Thyroid gland (tissue), 4 donors: ENCODE measurements at regions not wholly inside any gene's neighbourhood (a gene's known extent, or its start where the extent isn't known, plus 50 kb on each side); places are given as distances from the start of the nearest gene placed in this dataset.

Experiments
- DNase-seq, 2 donors: peaks; one replicate each; pipeline ENCODE4 v3.0.0-alpha.2; 2019
- H3K27ac ChIP-seq, 3 donors: fragments of 200-600 bp; sonication (generic); 1 replicate in 2 of 3; 2 replicates in 1 of 3; pipeline ENCODE4 v1.5.1; 2016 to 2019; ENCODE audit warnings: mild to moderate bottlenecking in 1 of 3, moderate library complexity in 1 of 3
- H3K27me3 ChIP-seq: fragments of 200-600 bp; sonication (generic); one replicate; pipeline ENCODE4 v1.5.1; 2019
- H3K36me3 ChIP-seq, 2 donors: fragments of 200-600 bp; sonication (generic); one replicate each; pipeline ENCODE4 v1.5.1; 2016 to 2019
- H3K4me1 ChIP-seq, 2 donors: fragments of 200-600 bp; sonication (generic); one replicate each; pipeline ENCODE4 v1.5.1; 2017 to 2019
- H3K4me3 ChIP-seq, 3 donors: fragments of 200-600 bp; sonication (generic); replicated peaks in 1 of 3; 1 replicate in 2 of 3; 2 replicates in 1 of 3; pipeline ENCODE4 v1.5.1; 2016; ENCODE audit warnings: mild to moderate bottlenecking in 1 of 3
- H3K9me3 ChIP-seq: fragments of 200-600 bp; sonication (generic); one replicate; pipeline ENCODE4 v1.5.1; 2017
- POLR2A ChIP-seq, 2 donors: fragments of 450-650 bp; IDR thresholded peaks; one replicate each; pipeline ENCODE4 v1.6.1; 2017; ENCODE audit warnings: antibody characterized with exemption in 2 of 2, mild to moderate bottlenecking in 2 of 2, moderate library complexity in 1 of 2
- WGBS, 2 donors: methylation state at CpG; one replicate each; pipeline ENCODE4 v1.1.5; 2017; 5-methylcytosine and 5-hydroxymethylcytosine counted together
- intact Hi-C: fragments of 100-400 bp; cut with DNase I; formaldehyde crosslinking; loops from one replicate; pipeline ENCODE4 v1.15.1; 2023
- TF ChIP-seq, protein P1 (sequence below), 6 experiments: fragments of 200-600 bp in 3 of 6; fragments of 450-650 bp in 3 of 6; sonication (generic) in 3 of 6; IDR thresholded peaks; one replicate each; pipeline ENCODE4 v1.5.1; 2016 to 2019; ENCODE audit warnings: antibody characterized with exemption in 6 of 6, mild to moderate bottlenecking in 2 of 6, inconsistent platforms in 1 of 6, moderate library complexity in 1 of 6

DNA sequence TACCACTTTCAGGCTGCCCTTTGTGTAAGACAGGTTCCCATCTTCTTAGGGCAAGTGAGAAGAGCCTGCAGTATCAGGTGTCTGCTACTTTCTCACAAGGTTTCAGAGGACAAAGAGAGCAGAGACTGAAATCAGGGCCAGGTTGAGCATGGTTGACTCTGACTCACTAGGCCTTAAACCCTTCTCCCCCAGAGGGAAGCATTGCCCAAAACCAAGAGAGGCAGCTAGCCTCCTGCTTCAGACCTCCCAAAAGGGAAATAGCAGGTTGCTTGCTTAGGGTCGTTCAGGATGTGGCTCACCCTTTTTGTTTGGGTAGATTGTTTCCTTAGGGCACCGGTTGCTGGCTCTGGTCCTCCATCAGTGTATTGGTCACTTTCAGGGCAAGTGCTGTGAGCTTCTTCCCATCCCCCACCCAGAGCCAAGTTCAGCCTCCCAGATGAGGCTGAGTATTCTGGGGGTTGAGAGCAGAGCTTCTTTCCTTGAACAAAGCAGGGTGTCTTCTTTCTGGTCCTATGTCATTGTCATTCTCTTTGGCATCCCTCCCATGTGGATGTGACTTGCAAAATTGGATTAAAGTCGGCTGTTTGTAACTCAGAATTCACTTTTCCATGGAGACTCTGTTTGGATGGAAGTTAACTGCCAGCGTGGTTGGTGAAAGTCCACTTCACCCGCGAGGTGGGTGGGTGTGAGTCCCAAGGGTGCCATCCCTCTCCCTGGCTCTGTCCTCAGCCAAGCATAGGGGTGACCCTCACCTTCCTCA, 55.5 kb upstream of the GALNT2 start:
- no peak for TF ChIP-seq POLR2A (IDR thresholded peaks at IDR 0.05)
- TF ChIP-seq, protein P1, sequence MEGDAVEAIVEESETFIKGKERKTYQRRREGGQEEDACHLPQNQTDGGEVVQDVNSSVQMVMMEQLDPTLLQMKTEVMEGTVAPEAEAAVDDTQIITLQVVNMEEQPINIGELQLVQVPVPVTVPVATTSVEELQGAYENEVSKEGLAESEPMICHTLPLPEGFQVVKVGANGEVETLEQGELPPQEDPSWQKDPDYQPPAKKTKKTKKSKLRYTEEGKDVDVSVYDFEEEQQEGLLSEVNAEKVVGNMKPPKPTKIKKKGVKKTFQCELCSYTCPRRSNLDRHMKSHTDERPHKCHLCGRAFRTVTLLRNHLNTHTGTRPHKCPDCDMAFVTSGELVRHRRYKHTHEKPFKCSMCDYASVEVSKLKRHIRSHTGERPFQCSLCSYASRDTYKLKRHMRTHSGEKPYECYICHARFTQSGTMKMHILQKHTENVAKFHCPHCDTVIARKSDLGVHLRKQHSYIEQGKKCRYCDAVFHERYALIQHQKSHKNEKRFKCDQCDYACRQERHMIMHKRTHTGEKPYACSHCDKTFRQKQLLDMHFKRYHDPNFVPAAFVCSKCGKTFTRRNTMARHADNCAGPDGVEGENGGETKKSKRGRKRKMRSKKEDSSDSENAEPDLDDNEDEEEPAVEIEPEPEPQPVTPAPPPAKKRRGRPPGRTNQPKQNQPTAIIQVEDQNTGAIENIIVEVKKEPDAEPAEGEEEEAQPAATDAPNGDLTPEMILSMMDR (IDR thresholded peaks at IDR 0.05), result no peak
- H3K4me1 ChIP-seq, result no peaks in the 10 kb centered on the region
- H3K27me3 ChIP-seq, result no peaks in the 10 kb centered on the region
- WGBS, 2 donors, result 53 to 61% methylated on average over 6 of the region's 6 CpGs
- H3K4me3 ChIP-seq, result no peak overlapping the region
- no peak overlapping the region for H3K27ac ChIP-seq
- no peak for DNase-seq
- intact Hi-C loops, result no loop called here
- H3K9me3 ChIP-seq, result no peaks in the 10 kb centered on the region
- no peaks in the 10 kb centered on the region for H3K36me3 ChIP-seq

DNA sequence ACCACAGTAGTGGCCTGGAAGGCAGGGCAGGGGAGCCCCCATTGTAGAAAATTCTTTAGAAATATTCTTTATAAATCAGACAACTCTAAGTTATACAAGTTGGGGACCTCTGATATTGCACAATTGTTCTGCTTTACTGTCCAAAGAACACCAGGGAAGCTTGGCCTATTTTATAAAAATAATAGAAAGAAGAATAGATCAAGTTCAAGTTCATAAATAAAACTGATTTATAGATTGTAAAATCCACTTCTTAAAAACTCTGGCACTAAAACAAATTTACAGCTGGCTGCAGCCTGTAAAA, 55.0 kb upstream of the GALNT2 start:
- no peaks in the 10 kb centered on the region for H3K9me3 ChIP-seq
- no peak for DNase-seq
- no peak overlapping the region for H3K27ac ChIP-seq
- intact Hi-C loops, result no loop called here
- H3K27me3 ChIP-seq, result no peaks in the 10 kb centered on the region
- no peaks in the 10 kb centered on the region for H3K36me3 ChIP-seq
- H3K4me3 ChIP-seq, result no peak overlapping the region
- no peaks in the 10 kb centered on the region for H3K4me1 ChIP-seq
- TF ChIP-seq POLR2A (IDR thresholded peaks at IDR 0.05), result no peak
- TF ChIP-seq, protein P1 (IDR thresholded peaks at IDR 0.05), result no peak

DNA sequence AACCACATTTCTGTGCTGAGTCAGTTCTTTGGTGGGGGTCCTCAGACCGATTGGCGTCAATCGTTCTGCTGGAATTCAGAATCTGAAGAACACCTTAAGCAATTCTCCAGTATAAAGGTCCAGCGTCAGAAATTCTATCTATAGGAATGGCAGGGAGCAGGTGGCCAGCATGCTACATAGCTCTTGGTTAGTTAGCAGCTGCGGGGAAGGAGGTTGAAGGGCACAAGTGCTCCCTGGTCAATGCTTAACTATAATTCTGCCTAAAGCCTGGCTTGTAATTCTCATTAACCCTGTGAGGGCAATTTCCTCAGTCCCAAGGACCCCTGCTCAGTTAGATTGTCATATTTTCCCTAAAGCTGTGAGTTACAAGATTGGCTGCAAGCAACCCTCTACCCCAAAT, 54.3 kb upstream of the GALNT2 start:
- no peak for TF ChIP-seq POLR2A (IDR thresholded peaks at IDR 0.05)
- TF ChIP-seq, protein P1 (IDR thresholded peaks at IDR 0.05), result no peak
- no peaks in the 10 kb centered on the region for H3K36me3 ChIP-seq
- intact Hi-C loops, result no loop called here
- H3K27me3 ChIP-seq, result no peaks in the 10 kb centered on the region
- 92 to 99% methylated on average over 5 of the region's 5 CpGs for WGBS, 2 donors
- H3K4me1 ChIP-seq, result no peaks in the 10 kb centered on the region
- no peak overlapping the region for H3K4me3 ChIP-seq
- DNase-seq, result no peak
- H3K9me3 ChIP-seq, result no peaks in the 10 kb centered on the region
- H3K27ac ChIP-seq, result no peak overlapping the region

DNA sequence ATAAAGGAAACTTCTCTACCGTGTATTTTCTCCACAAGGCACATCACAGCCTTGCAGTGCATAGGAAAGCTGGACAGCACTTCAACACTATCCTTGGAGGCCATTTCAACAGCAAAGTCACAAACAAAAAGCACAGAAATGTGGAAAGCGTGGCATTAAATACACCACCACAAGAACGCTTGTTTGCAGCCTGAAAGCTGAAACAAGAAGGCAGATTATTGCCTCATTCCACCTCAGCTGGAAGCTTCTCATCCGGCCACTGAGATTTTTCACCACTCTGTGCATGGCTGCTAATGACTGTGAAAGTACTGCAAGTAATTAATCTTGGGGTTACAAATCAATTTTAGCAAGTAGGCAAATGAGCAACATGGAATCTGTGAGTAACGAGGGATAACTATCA, 50.9 kb upstream of the GALNT2 start:
- Histone ChIP-seq H3K4me3 (no peak overlapping the region), H3K9me3 (no peaks in the 10 kb centered on the region), H3K27ac (no peak overlapping the region), H3K36me3 (no peaks in the 10 kb centered on the region), H3K27me3 (no peaks in the 10 kb centered on the region), H3K4me1 (no peaks in the 10 kb centered on the region)
- intact Hi-C loops, result no loop called here
- no peak for TF ChIP-seq POLR2A (IDR thresholded peaks at IDR 0.05)
- TF ChIP-seq, protein P1 (IDR thresholded peaks at IDR 0.05), result no peak
- WGBS, 2 donors, result 78 to 79% methylated on average over 5 of the region's 5 CpGs
- no peak for DNase-seq
